SK-N-SH treated with all-trans-retinoic acid at 6 μM for 48 hours (cell line): ENCODE measurements at regions not wholly inside any gene's neighbourhood (a gene's known extent, or its start where the extent isn't known, plus 50 kb on each side); places are given as distances from the start of the nearest gene placed in this dataset.

ENCODE experiments used
- ZC3H10 ChIP-seq: fragments of 250-450 bp; sonication (Bioruptor Pico); IDR thresholded peaks from 2 replicates; pipeline ENCODE4 v1.5.1; 2021; ENCODE audit warnings: mild to moderate bottlenecking, moderate library complexity
- ZNF70 ChIP-seq: fragments of 450-650 bp; formaldehyde crosslinking; IDR thresholded peaks from 2 replicates; pipeline ENCODE4 v1.5.0; 2020; ENCODE audit warnings: mild to moderate bottlenecking, moderate library complexity

GRCh38 chr2:204240961-204241360 is 304.3 kb upstream of the PARD3B start:
- TF ChIP-seq ZNF70: no peak
- TF ChIP-seq ZC3H10: no peak
